WTC11 (cell line): ENCODE measurements at regions not wholly inside any gene's neighbourhood (a gene's known extent, or its start where the extent isn't known, plus 50 kb on each side); places are given as distances from the start of the nearest gene placed in this dataset.

ENCODE experiments used
- ATF3 ChIP-seq: sonication (generic); formaldehyde crosslinking; conservative IDR thresholded peaks from 2 replicates; pipeline ENCODE4 v1.8.1; 2022; ENCODE audit warnings: mild to moderate bottlenecking, missing genetic modification reagents
- CTCF ChIP-seq: fragments of 200-600 bp; IDR thresholded peaks from 2 replicates; pipeline ENCODE4 v1.8.0; 2022; ENCODE audit warnings: antibody characterized with exemption
- ESRRA ChIP-seq: sonication (generic); formaldehyde crosslinking; IDR thresholded peaks from 2 replicates; pipeline ENCODE4 v1.8.1; 2022; ENCODE audit warnings: mild to moderate bottlenecking, missing genetic modification reagents, borderline replicate concordance
- FOXJ3 ChIP-seq: sonication (generic); formaldehyde crosslinking; IDR thresholded peaks from 2 replicates; pipeline ENCODE4 v1.9.0; 2021; ENCODE audit warnings: missing genetic modification reagents, mild to moderate bottlenecking, borderline replicate concordance
- HMGXB4 ChIP-seq: sonication (generic); formaldehyde crosslinking; IDR thresholded peaks from 2 replicates; pipeline ENCODE4 v1.8.1; 2023; ENCODE audit warnings: mild to moderate bottlenecking, moderate library complexity, missing genetic modification reagents
- JUN ChIP-seq: sonication (generic); formaldehyde crosslinking; IDR thresholded peaks from 2 replicates; pipeline ENCODE4 v1.8.0; 2023; ENCODE audit warnings: mild to moderate bottlenecking, missing genetic modification reagents
- NR3C1 ChIP-seq: sonication (generic); formaldehyde crosslinking; conservative IDR thresholded peaks from 2 replicates; pipeline ENCODE4 v1.8.1; 2023; ENCODE audit warnings: low read depth, mild to moderate bottlenecking, missing genetic modification reagents
- TEAD4 ChIP-seq: sonication (generic); formaldehyde crosslinking; IDR thresholded peaks from 2 replicates; pipeline ENCODE4 v1.8.0; 2022; ENCODE audit warnings: mild to moderate bottlenecking, missing genetic modification reagents
- ZNF416 ChIP-seq: fragments of 250-450 bp; sonication (Bioruptor Pico); IDR thresholded peaks from 2 replicates; pipeline ENCODE4 v1.9.0; 2021; ENCODE audit warnings: mild to moderate bottlenecking, inconsistent platforms

- TF ChIP-seq TEAD4 (CRISPR knock-in tag) (no peak), NR3C1 (CRISPR knock-in tag) (no peak), ATF3 (CRISPR knock-in tag) (no peak), FOXJ3 (CRISPR knock-in tag) (no peak), CTCF (no peak), ZNF416 (CRISPR knock-in tag) (no peak), JUN (CRISPR knock-in tag) (no peak), HMGXB4 (CRISPR knock-in tag) (no peak), ESRRA (no peak)
Measured at GRCh38 chr5:133885566-133885965, 82.9 kb downstream of the C5orf15 start.
